SK-N-SH (cell line): ENCODE measurements at regions not wholly inside any gene's neighbourhood (a gene's known extent, or its start where the extent isn't known, plus 50 kb on each side); places are given as distances from the start of the nearest gene placed in this dataset.

Experiments used
- CTCF ChIA-PET: fragments of 300-600, 350-600 bp; formaldehyde crosslinking; extraction: SDS; loops from one replicate; lab custom pipeline; 2021; lab: Yijun Ruan, JAX
- POLR2A ChIA-PET: fragments of 350-600 bp; sonication (Branson Sonifier 250); formaldehyde crosslinking; extraction: SDS; loops from one replicate; lab custom pipeline; 2020; ENCODE audit warnings: antibody characterized with exemption, inconsistent platforms; lab: Yijun Ruan, JAX
- DNase-seq: peaks from one replicate; pipeline ENCODE4 v3.0.0; 2012
- H2AFZ ChIP-seq: fragments of 200-600 bp; sonication (generic); 2 replicates; pipeline ENCODE4 v1.8.1; 2016; ENCODE audit warnings: antibody characterized with exemption, mild to moderate bottlenecking, low read depth
- H3F3A ChIP-seq: fragments of 200-600 bp; sonication (generic); replicated peaks from 2 replicates; pipeline ENCODE3; 2016; ENCODE audit warnings: antibody characterized with exemption, mild to moderate bottlenecking; ENCODE audit not compliant: insufficient read depth
- H3K27ac ChIP-seq, 2 experiments: fragments of 200-500 bp in 1 of 2; fragments of 200-600 bp in 1 of 2; sonication (Bioruptor generic) in 1 of 2; sonication (generic), shearing (Covaris generic) in 1 of 2; 2 replicates each; pipeline versions ENCODE4 v1.5.1 to v1.6.1; 2014 to 2016; ENCODE audit warnings: low read depth in 2 of 2, inconsistent platforms in 1 of 2, low read length in 1 of 2, mild to moderate bottlenecking in 1 of 2, mixed read lengths in 1 of 2
- H3K27me3 ChIP-seq: fragments of 200-600 bp; sonication (generic), shearing (Covaris generic); 2 replicates; pipeline ENCODE4 v1.6.1; 2016; ENCODE audit warnings: mixed run types; ENCODE audit not compliant: insufficient read depth
- H3K36me3 ChIP-seq, 2 experiments: fragments of 200-500 bp in 1 of 2; fragments of 200-600 bp in 1 of 2; sonication (Bioruptor generic) in 1 of 2; sonication (generic) in 1 of 2; replicated peaks in 1 of 2; 2 replicates each; pipeline versions ENCODE3 to v1.5.1; 2014 to 2016; ENCODE audit warnings: low read length in 1 of 2, mild to moderate bottlenecking in 1 of 2; ENCODE audit not compliant: insufficient read depth in 2 of 2, control insufficient read depth in 1 of 2
- H3K4me1 ChIP-seq, 2 experiments: fragments of 200-500 bp in 1 of 2; fragments of 200-600 bp in 1 of 2; sonication (Bioruptor generic) in 1 of 2; sonication (generic), shearing (Covaris generic) in 1 of 2; 2 replicates each; pipeline versions ENCODE4 v1.5.1 to v1.6.1; 2014 to 2016; ENCODE audit warnings: low read depth in 1 of 2, low read length in 1 of 2, mixed run types in 1 of 2; ENCODE audit not compliant: insufficient read depth in 2 of 2, control insufficient read depth in 1 of 2
- H3K4me2 ChIP-seq: fragments of 200-600 bp; sonication (generic), shearing (Covaris generic); 2 replicates; pipeline ENCODE4 v1.6.1; 2017; ENCODE audit warnings: mixed run types
- H3K4me3 ChIP-seq, 2 experiments: fragments of 200-500 bp in 1 of 2; fragments of 200-600 bp in 1 of 2; sonication (Bioruptor generic) in 1 of 2; sonication (generic), shearing (Covaris generic) in 1 of 2; 2 replicates each; pipeline versions ENCODE4 v1.5.1 to v1.8.1; 2014 to 2016; ENCODE audit warnings: low read depth in 2 of 2, inconsistent platforms in 1 of 2, low read length in 1 of 2, mild to moderate bottlenecking in 1 of 2, mixed read lengths in 1 of 2, moderate library complexity in 1 of 2
- H3K79me2 ChIP-seq: fragments of 200-600 bp; sonication (generic); 2 replicates; pipeline ENCODE4 v1.8.1; 2017; ENCODE audit warnings: mild to moderate bottlenecking; ENCODE audit not compliant: insufficient read depth
- H3K9ac ChIP-seq: fragments of 200-600 bp; sonication (generic); 2 replicates; pipeline ENCODE4 v1.6.1; 2017; ENCODE audit warnings: mixed run types
- H3K9me2 ChIP-seq: fragments of 200-600 bp; sonication (generic); 2 replicates; pipeline ENCODE4 v1.6.1; 2017; ENCODE audit warnings: mixed run types
- H3K9me3 ChIP-seq: fragments of 200-600 bp; sonication (generic); 2 replicates; pipeline ENCODE4 v1.6.1; 2017; ENCODE audit warnings: mixed run types, mild to moderate bottlenecking, moderate library complexity
- H4K20me1 ChIP-seq: fragments of 200-600 bp; sonication (generic); 2 replicates; pipeline ENCODE4 v1.6.1; 2017; ENCODE audit warnings: mild to moderate bottlenecking, mixed run types; ENCODE audit not compliant: insufficient read depth
- ELF1 ChIP-seq: IDR thresholded peaks from 2 replicates; pipeline ENCODE4 v1.4.0; 2012
- EP300 ChIP-seq, 2 experiments: IDR thresholded peaks; 2 replicates each; pipeline versions ENCODE4 v1.4.0 to v1.6.1; 2012; ENCODE audit warnings: borderline replicate concordance in 1 of 2, low read depth in 1 of 2, low read length in 1 of 2
- EZH2phosphoT487 ChIP-seq: fragments of 200-600 bp; sonication (generic); IDR thresholded peaks from 2 replicates; pipeline ENCODE4 v1.6.1; 2017; ENCODE audit warnings: low read depth, mixed run types, mild to moderate bottlenecking, antibody characterized with exemption, moderate library complexity, borderline replicate concordance
- FOXJ3 ChIP-seq: sonication (generic); formaldehyde crosslinking; IDR thresholded peaks from 2 replicates; pipeline ENCODE4 v1.5.1; 2020; ENCODE audit warnings: mild to moderate bottlenecking, missing genetic modification reagents
- MAX ChIP-seq: IDR thresholded peaks from 2 replicates; pipeline ENCODE4 v1.4.0; 2012; ENCODE audit warnings: low read depth
- RCOR1 ChIP-seq: fragments of 150-350 bp; IDR thresholded peaks from 2 replicates; pipeline ENCODE4 v1.6.1; 2017; ENCODE audit warnings: antibody characterized with exemption, low read length
- RXRA ChIP-seq: IDR thresholded peaks from 2 replicates; pipeline ENCODE4 v1.4.0; 2012; ENCODE audit warnings: low read depth, mild to moderate bottlenecking, borderline replicate concordance
- SIN3A ChIP-seq: IDR thresholded peaks from 2 replicates; pipeline ENCODE4 v1.6.1; 2012; ENCODE audit warnings: low read depth, mild to moderate bottlenecking, low read length, moderate library complexity, borderline replicate concordance
- SMC3 ChIP-seq: IDR thresholded peaks from 2 replicates; pipeline ENCODE4 v1.6.1; 2012; ENCODE audit warnings: low read depth, low read length, improper control_type of control experiment
- USF1 ChIP-seq: IDR thresholded peaks from 2 replicates; pipeline ENCODE4 v1.4.0; 2012; ENCODE audit warnings: low read depth, borderline replicate concordance
- ZBTB33 ChIP-seq: IDR thresholded peaks from 2 replicates; pipeline ENCODE4 v1.4.0; 2012; ENCODE audit warnings: low read depth, borderline replicate concordance
- WGBS: methylation state at CpG from one replicate; pipeline ENCODE4 v1.1.6; 2017; ENCODE audit warnings: low lambda C conversion rate; 5-methylcytosine and 5-hydroxymethylcytosine counted together

GRCh38 chr13:31437975-31438374, 238.2 kb downstream of the B3GLCT start:
- Histone ChIP-seq H3K4me1 (peaks cover 0 to 8% of the 10 kb centered on the region in 2 experiments; a peak in 2 of 4 replicates), H3K36me3 (no peaks in the 10 kb centered on the region), H3K9me2 (no peaks in the 10 kb centered on the region), H2AFZ (no peak overlapping the region), H3K27ac (no peak overlapping the region; a peak in 1 of 4 replicates), H3K4me2 (no peak overlapping the region), H4K20me1 (no peaks in the 10 kb centered on the region), H3K9ac (no peak overlapping the region), H3K4me3 (no peak overlapping the region), H3K79me2 (no peaks in the 10 kb centered on the region), H3K9me3 (no peaks in the 10 kb centered on the region), H3K27me3 (no peaks in the 10 kb centered on the region), H3F3A (no peaks in the 10 kb centered on the region)
- 62% methylated on average over 3 of the region's 3 CpGs for WGBS
- TF ChIP-seq RXRA (no peak), RCOR1 (peak; percentile 42; the same call in 1 of the 2 replicates)
- ChIA-PET CTCF (interaction anchor here (0.8 to 2.9 kb wide), 10 partner anchors 12 to 359 kb away, joined by 3 to 11 read pairs (median 3); no protein-coding TSS in a partner anchor), POLR2A (no interaction called here)
- peak; percentile 6 for DNase-seq

DNA sequence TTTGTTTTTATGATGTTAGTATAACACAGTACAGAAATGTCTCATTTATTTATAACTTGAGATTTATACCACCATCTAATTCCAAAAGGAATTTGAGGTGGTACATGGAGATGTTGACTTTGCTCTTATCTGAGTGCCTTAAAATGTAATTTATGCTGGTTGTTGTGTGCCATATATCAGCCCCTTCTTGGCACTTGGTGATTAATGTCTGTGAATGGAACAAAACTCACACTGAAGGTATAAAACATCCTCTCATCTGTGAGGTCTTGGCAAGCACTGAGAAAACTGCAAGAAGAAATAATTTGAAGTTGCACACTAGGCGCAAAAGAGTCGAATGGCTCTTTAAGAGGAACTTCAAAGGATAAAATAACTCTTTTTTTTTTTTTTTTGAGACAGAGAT, 240.4 kb downstream of the B3GLCT start:
- no peak overlapping the region for H3K4me2 ChIP-seq
- H3K79me2 ChIP-seq: no peaks in the 10 kb centered on the region
- no peak overlapping the region for H2AFZ ChIP-seq
- H3K27me3 ChIP-seq: no peaks in the 10 kb centered on the region
- no peak for DNase-seq
- H3F3A ChIP-seq: no peaks in the 10 kb centered on the region
- CTCF ChIA-PET: no interaction called here
- 51% methylated on average over 2 of the region's 2 CpGs for WGBS
- no peaks in the 10 kb centered on the region for H3K9me2 ChIP-seq
- no peak overlapping the region for H3K4me3 ChIP-seq
- H3K9me3 ChIP-seq: no peaks in the 10 kb centered on the region
- no peaks in the 10 kb centered on the region for H4K20me1 ChIP-seq
- H3K36me3 ChIP-seq: no peaks in the 10 kb centered on the region
- TF ChIP-seq MAX (no peak), SIN3A (no peak), ZBTB33 (no peak), FOXJ3 (CRISPR knock-in tag) (no peak), EP300 (IDR thresholded peaks at IDR 0.05; ENCODE audit: borderline replicate concordance in 1 of 2, low read depth in 1 of 2, low read length in 1 of 2) (no peak), USF1 (no peak), RCOR1 (no peak), SMC3 (no peak), EZH2phosphoT487 (no peak), ELF1 (no peak)
- TF ChIP-seq, all 33 proteins: peak for 0
- H3K27ac ChIP-seq: no peak overlapping the region
- POLR2A ChIA-PET: no interaction called here
- H3K4me1 ChIP-seq: peaks cover 0 to 2% of the 10 kb centered on the region in 2 experiments; a peak in 2 of 4 replicates
- no peak overlapping the region for H3K9ac ChIP-seq
